ENCODE measurements at regions not wholly inside any gene's neighbourhood (a gene's known extent, or its start where the extent isn't known, plus 50 kb on each side); places are given as distances from the start of the nearest gene placed in this dataset.
"Not testable (repeated sequence)": the region's sequence is repeated elsewhere in the genome, so short reads cannot be mapped to it uniquely, and the experiment has no call there.

DNA sequence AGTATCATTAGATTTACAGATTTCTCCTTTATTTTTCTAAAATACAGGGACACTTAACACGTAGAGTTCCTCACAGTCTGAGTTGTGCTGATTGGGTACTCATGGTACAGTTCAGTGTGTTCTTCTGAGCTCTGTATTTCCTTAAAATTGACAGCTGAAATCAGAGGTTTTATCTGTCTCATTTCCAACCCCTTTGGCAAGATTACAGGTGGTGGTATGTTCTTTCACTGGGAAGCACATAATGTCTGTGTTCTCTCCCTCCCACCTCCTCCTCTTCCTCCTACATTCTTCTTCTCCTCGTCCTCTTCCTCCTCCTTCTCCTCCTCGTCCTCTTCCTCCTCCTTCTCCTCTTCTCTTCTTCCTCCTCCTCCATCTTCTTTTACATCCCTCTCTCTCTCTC, 99.5 kb upstream of the EEPD1 start:
- no peak for DNase-seq (ENCODE audit: low spot score)
- Mint-ChIP-seq H3K4me1 (ENCODE audit: low read depth) (peaks cover 7% of the 10 kb centered on the region), H3K27ac (ENCODE audit: unreplicated experiment) (no peak overlapping the region), H3K36me3 (ENCODE audit: low read depth) (peaks cover 4% of the 10 kb centered on the region), H3K9me3 (ENCODE audit: low read depth) (peaks cover 3% of the 10 kb centered on the region), H3K4me3 (ENCODE audit: unreplicated experiment) (no peak overlapping the region), H3K27me3 (ENCODE audit: low read depth) (peaks cover 16% of the 10 kb centered on the region)
- no peak for TF ChIP-seq CTCF (IDR thresholded peaks at IDR 0.05)

GRCh38 chr7:36054637-36055036, 98.4 kb upstream of the EEPD1 start:
- DNase-seq (ENCODE audit: low spot score), result no peak
- peaks cover 4% of the 10 kb centered on the region for H3K36me3 Mint-ChIP-seq (ENCODE audit: low read depth)
- H3K27me3 Mint-ChIP-seq (ENCODE audit: low read depth), result peaks cover 18% of the 10 kb centered on the region
- H3K9me3 Mint-ChIP-seq (ENCODE audit: low read depth), result peaks cover 3% of the 10 kb centered on the region
- H3K27ac Mint-ChIP-seq (ENCODE audit: unreplicated experiment), result no peak overlapping the region
- no peak for TF ChIP-seq CTCF (IDR thresholded peaks at IDR 0.05)
- no peaks in the 10 kb centered on the region for H3K4me1 Mint-ChIP-seq (ENCODE audit: low read depth)
- no peak overlapping the region for H3K4me3 Mint-ChIP-seq (ENCODE audit: unreplicated experiment)

DNA sequence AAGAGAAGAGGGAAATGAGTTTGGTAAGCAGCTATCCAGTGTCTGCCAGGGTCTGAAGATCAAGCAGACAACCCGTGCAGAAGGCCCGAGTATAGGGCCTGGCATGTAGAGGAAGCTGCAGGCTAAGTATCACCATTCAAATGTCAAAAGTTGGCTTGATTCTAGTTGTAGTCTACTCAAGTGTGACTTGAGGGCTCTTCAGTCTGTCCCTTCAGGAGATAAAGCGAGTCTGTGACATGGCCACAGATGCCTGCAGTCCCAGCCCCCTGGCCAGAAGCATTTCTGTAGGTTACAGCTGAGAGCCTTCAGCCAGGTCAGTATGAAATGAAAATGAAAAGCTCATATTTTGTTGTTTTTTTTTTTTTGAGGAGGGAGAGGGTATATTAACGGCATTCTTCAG, 97.8 kb upstream of the EEPD1 start:
- peaks cover 3% of the 10 kb centered on the region for H3K9me3 Mint-ChIP-seq (ENCODE audit: low read depth)
- peaks cover 18% of the 10 kb centered on the region for H3K27me3 Mint-ChIP-seq (ENCODE audit: low read depth)
- no peak for DNase-seq (ENCODE audit: low spot score)
- no peak overlapping the region for H3K4me3 Mint-ChIP-seq (ENCODE audit: unreplicated experiment)
- no peak overlapping the region for H3K27ac Mint-ChIP-seq (ENCODE audit: unreplicated experiment)
- no peaks in the 10 kb centered on the region for H3K4me1 Mint-ChIP-seq (ENCODE audit: low read depth)
- H3K36me3 Mint-ChIP-seq (ENCODE audit: low read depth), result peaks cover 4% of the 10 kb centered on the region
- no peak for TF ChIP-seq CTCF (IDR thresholded peaks at IDR 0.05)

DNA sequence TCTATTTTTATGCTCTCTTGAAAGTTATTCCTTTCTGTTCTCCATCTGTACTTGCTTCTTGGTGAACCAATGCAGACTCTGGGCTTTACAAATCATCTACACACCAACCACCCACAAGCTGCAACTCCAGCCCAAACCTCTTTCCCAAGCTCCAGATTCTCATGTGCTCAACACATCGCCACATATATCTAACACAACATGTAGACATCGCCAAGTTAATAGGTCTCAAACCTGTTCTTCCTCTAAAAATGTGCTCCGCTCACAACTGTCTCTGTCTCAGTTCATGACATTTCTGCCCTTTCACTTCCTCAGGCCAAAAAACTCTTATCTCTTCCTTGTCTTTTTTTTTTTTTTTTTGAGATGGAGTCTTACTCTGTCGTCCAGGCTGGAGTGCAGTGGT, 95.7 kb upstream of the EEPD1 start:
- no peaks in the 10 kb centered on the region for H3K9me3 Mint-ChIP-seq (ENCODE audit: low read depth)
- peaks cover 2% of the 10 kb centered on the region for H3K36me3 Mint-ChIP-seq (ENCODE audit: low read depth)
- H3K27ac Mint-ChIP-seq (ENCODE audit: unreplicated experiment), result no peak overlapping the region
- no peak for DNase-seq (ENCODE audit: low spot score)
- H3K27me3 Mint-ChIP-seq (ENCODE audit: low read depth), result peaks cover 12% of the 10 kb centered on the region
- H3K4me3 Mint-ChIP-seq (ENCODE audit: unreplicated experiment), result no peak overlapping the region
- H3K4me1 Mint-ChIP-seq (ENCODE audit: low read depth), result no peaks in the 10 kb centered on the region
- no peak for TF ChIP-seq CTCF (IDR thresholded peaks at IDR 0.05)

DNA sequence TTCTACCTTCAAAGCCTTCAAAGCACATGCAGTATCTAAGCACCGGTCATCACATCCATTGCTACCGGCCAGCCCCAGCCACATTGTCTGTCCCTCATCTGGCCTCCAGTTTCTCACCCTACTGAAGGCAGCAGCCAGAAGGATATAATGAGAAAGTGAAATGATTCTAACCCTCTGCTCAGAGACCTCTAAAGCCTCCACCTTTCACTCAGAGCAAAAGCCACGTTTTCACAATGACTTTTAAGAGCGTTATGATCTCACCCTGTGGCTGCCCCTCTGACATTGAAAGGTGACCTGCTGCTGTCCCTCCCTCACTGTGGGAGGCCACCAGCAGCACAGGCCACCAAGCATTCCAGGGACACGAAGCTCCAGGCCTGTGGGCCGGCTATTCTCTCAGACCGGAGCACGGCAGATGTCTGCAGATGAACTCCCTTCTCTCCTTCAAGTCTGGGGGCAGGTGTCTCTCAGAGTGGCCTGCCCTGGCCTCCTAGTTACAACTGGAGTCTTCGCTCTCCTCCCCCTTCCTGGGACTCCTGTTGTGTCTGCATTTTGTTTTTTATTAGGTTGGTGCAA, 94.9 kb upstream of the EEPD1 start:
- H3K27ac Mint-ChIP-seq (ENCODE audit: unreplicated experiment), result no peak overlapping the region
- H3K9me3 Mint-ChIP-seq (ENCODE audit: low read depth), result no peaks in the 10 kb centered on the region
- H3K36me3 Mint-ChIP-seq (ENCODE audit: low read depth), result peaks cover 2% of the 10 kb centered on the region
- DNase-seq (ENCODE audit: low spot score), result no peak
- no peaks in the 10 kb centered on the region for H3K4me1 Mint-ChIP-seq (ENCODE audit: low read depth)
- TF ChIP-seq CTCF (IDR thresholded peaks at IDR 0.05), result no peak
- no peak overlapping the region for H3K4me3 Mint-ChIP-seq (ENCODE audit: unreplicated experiment)
- peaks cover 12% of the 10 kb centered on the region for H3K27me3 Mint-ChIP-seq (ENCODE audit: low read depth)

GRCh38 chr7:36060388-36060787, 92.7 kb upstream of the EEPD1 start:
- not testable (repeated sequence) for DNase-seq (ENCODE audit: low spot score); H3K4me3 Mint-ChIP-seq (ENCODE audit: unreplicated experiment); H3K9me3 Mint-ChIP-seq (ENCODE audit: low read depth); H3K27ac Mint-ChIP-seq (ENCODE audit: unreplicated experiment); H3K36me3 Mint-ChIP-seq (ENCODE audit: low read depth); H3K4me1 Mint-ChIP-seq (ENCODE audit: low read depth)
- H3K27me3 Mint-ChIP-seq (ENCODE audit: low read depth), result peaks cover 13% of the 10 kb centered on the region

Data from chondrocyte (in vitro differentiated cells).